K562 (cell line): ENCODE measurements at regions not wholly inside any gene's neighbourhood (a gene's known extent, or its start where the extent isn't known, plus 50 kb on each side); places are given as distances from the start of the nearest gene placed in this dataset.

Experiments used
- ATAC-seq: fragments of 200-7000 bp; cut with Tn5 transposase; 3 replicates; pipeline ENCODE4 v1.9.1; 2020; ENCODE audit warnings: moderate library complexity
- BruUV-seq: library from RNA; stranded (reverse); fragments of 400-500 nt; replicated peaks from 2 replicates; lab custom pipeline; 2021; lab: Mats Ljungman, UMichigan
- CTCF ChIA-PET: fragments of 300-600 bp; formaldehyde crosslinking; extraction: SDS; loops from one replicate; lab custom pipeline; 2021; ENCODE audit warnings: low intra/inter-chr PET ratio; lab: Yijun Ruan, JAX
- POLR2A ChIA-PET: fragments of 300-600, 350-650 bp; sonication (Branson Sonifier 250); formaldehyde crosslinking; extraction: SDS; loops from one replicate; lab custom pipeline; 2021; ENCODE audit warnings: antibody characterized with exemption, inconsistent platforms; lab: Yijun Ruan, JAX
- DNase-seq, 4 experiments: peaks; one replicate each; pipeline versions ENCODE4 v3.0.0 to v3.0.0-alpha.2; 2011 to 2018; ENCODE audit warnings: low spot score in 3 of 4, mixed read lengths in 3 of 4; ENCODE audit errors: extremely low read depth in 1 of 4
- FAIRE-seq: peaks from 2 replicates; lab custom pipeline; 2011; peaks lifted over from hg19 to GRCh38; lab: Jason Lieb, UNC
- H2AFZ ChIP-seq: 2 replicates; pipeline ENCODE4 v1.6.0; 2011; ENCODE audit warnings: low read depth, low read length, control low read depth, inconsistent platforms
- H3K27ac ChIP-seq: fragments of 200-600 bp; 3 replicates; pipeline ENCODE4 v1.8.0; 2011; ENCODE audit warnings: low read depth, mild to moderate bottlenecking, control low read depth, inconsistent platforms, low read length, moderate library complexity, mixed read lengths; ENCODE audit errors: extremely low read depth
- H3K27me3 ChIP-seq, 2 experiments: fragments of 300-600 bp in 1 of 2; 2 replicates in 1 of 2; 3 replicates in 1 of 2; pipeline versions ENCODE4 v1.6.0 to v1.8.0; 2011; ENCODE audit warnings: inconsistent platforms in 2 of 2, low read length in 2 of 2, mild to moderate bottlenecking in 1 of 2, mixed read lengths in 1 of 2, moderate library complexity in 1 of 2; ENCODE audit not compliant: control insufficient read depth in 2 of 2, insufficient read depth in 2 of 2
- H3K36me3 ChIP-seq: fragments of 300-600 bp; 3 replicates; pipeline ENCODE4 v1.8.0; 2011; ENCODE audit warnings: mild to moderate bottlenecking, low read length, inconsistent platforms; ENCODE audit not compliant: control insufficient read depth, insufficient read depth
- H3K4me1 ChIP-seq, 2 experiments: fragments of 200-600 bp in 1 of 2; replicated peaks in 1 of 2; 2 replicates in 1 of 2; 3 replicates in 1 of 2; pipeline versions ENCODE4 v1.5.1 to v1.8.0; 2011; ENCODE audit warnings: inconsistent platforms in 2 of 2, low read length in 2 of 2, mild to moderate bottlenecking in 1 of 2, mixed read lengths in 1 of 2, moderate library complexity in 1 of 2; ENCODE audit not compliant: control insufficient read depth in 2 of 2, insufficient read depth in 2 of 2
- H3K4me2 ChIP-seq: 2 replicates; pipeline ENCODE4 v1.6.1; 2011; ENCODE audit warnings: low read length, control low read depth, inconsistent platforms, mixed read lengths; ENCODE audit not compliant: insufficient read depth
- H3K4me3 ChIP-seq: fragments of 200-600 bp; sonication (generic), shearing (Covaris generic); 2 replicates; pipeline ENCODE4 v1.5.1; 2016; ENCODE audit warnings: control low read depth, inconsistent platforms
- H3K79me2 ChIP-seq: fragments of 200-600 bp; 3 replicates; pipeline ENCODE4 v1.8.0; 2011; ENCODE audit warnings: low read length, inconsistent platforms; ENCODE audit not compliant: control insufficient read depth, insufficient read depth
- H3K9ac ChIP-seq, 2 experiments: 2 replicates each; pipeline versions ENCODE4 v1.6.0 to v1.6.1; 2011; ENCODE audit warnings: low read depth in 2 of 2, low read length in 2 of 2, control low read depth in 1 of 2, inconsistent platforms in 1 of 2, mild to moderate bottlenecking in 1 of 2, mixed read lengths in 1 of 2; ENCODE audit not compliant: insufficient read depth in 1 of 2
- H3K9me1 ChIP-seq: one replicate; pipeline ENCODE4 v1.6.0; 2011; ENCODE audit warnings: inconsistent platforms, mild to moderate bottlenecking, low read length, moderate library complexity; ENCODE audit not compliant: control insufficient read depth, insufficient read depth
- H3K9me3 ChIP-seq: replicated peaks from 2 replicates; pipeline ENCODE4 v1.5.1; 2011; ENCODE audit warnings: low read depth, low read length, inconsistent platforms; ENCODE audit not compliant: control insufficient read depth, insufficient read depth
- H4K20me1 ChIP-seq: replicated peaks from 2 replicates; pipeline ENCODE4 v1.6.1; 2011; ENCODE audit warnings: low read length, inconsistent platforms, mixed read lengths; ENCODE audit not compliant: control insufficient read depth, insufficient read depth
- BCL6 ChIP-seq: fragments of 250-450 bp; sonication (Bioruptor Pico); IDR thresholded peaks from 2 replicates; pipeline ENCODE4 v1.4.0; 2020
- ESRRA ChIP-seq: fragments of 450-650 bp; IDR thresholded peaks from 2 replicates; pipeline ENCODE4 v1.6.1; 2014; ENCODE audit warnings: low read depth, mild to moderate bottlenecking, moderate library complexity, borderline replicate concordance
- HMG20A ChIP-seq: fragments of 450-650 bp; formaldehyde crosslinking; conservative IDR thresholded peaks from 2 replicates; pipeline ENCODE4 v1.4.0; 2020; ENCODE audit warnings: mild to moderate bottlenecking, mixed read lengths
- ILK ChIP-seq: fragments of 450-650 bp; IDR thresholded peaks from 2 replicates; pipeline ENCODE4 v1.6.1; 2016; ENCODE audit warnings: missing genetic modification characterization, low read depth, mild to moderate bottlenecking, missing compliant biosample characterization, moderate library complexity, borderline replicate concordance
- RFX7 ChIP-seq: fragments of 250-450 bp; sonication (Bioruptor Pico); IDR thresholded peaks from 2 replicates; pipeline ENCODE4 v1.5.1; 2021; ENCODE audit warnings: mild to moderate bottlenecking
- WGBS: fragments of 100-300 bp; shearing (Covaris generic); methylation state at CpG from one replicate; pipeline ENCODE4 v1.1.6; 2016; ENCODE audit warnings: low coverage, mixed read lengths; ENCODE audit not compliant: insufficient coverage; ENCODE audit errors: missing lambda C conversion rate; 5-methylcytosine and 5-hydroxymethylcytosine counted together
- in situ Hi-C: fragments of 300-500 bp; cut with MboI; formaldehyde crosslinking; loops from 4 replicates; pipeline ENCODE4 v1.15.0; 2018; ENCODE audit warnings: inconsistent platforms, mixed read lengths
- intact Hi-C: fragments of 100-400 bp; cut with micrococcal nuclease; formaldehyde crosslinking; loops from 2 replicates; pipeline ENCODE4 v1.14.2; 2022
- TF ChIP-seq, protein P1 (sequence below), 2 experiments: fragments of 450-650 bp in 1 of 2; sonication (generic) in 1 of 2; formaldehyde crosslinking in 1 of 2; IDR thresholded peaks; 2 replicates each; pipeline versions ENCODE4 v1.7.1 to v1.9.0; 2016 to 2022; ENCODE audit warnings: inconsistent platforms in 1 of 2, mild to moderate bottlenecking in 1 of 2, missing genetic modification reagents in 1 of 2
- TF ChIP-seq, protein P2 (sequence below): sonication (generic); formaldehyde crosslinking; IDR thresholded peaks from 2 replicates; pipeline ENCODE4 v1.8.0; 2022; ENCODE audit warnings: mild to moderate bottlenecking, missing genetic modification reagents

DNA sequence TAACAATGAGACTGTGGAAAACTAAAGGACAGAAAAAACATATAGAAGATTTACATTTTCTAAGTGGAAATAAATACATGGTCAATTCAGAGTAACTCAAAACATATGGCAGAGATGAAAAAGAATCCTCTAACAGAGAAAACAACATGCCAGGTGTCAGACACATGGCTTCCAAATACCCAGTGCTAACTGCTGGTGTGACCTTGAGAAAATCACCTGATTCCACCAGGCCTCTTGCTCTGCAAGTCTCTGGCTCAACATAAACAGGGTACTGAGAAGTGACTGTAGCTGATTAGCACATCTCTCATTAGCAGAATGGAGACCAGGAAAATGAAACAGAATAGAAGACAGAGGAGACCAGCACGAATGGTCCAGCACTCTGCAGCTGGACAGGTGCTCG lies 210.8 kb downstream of the HNMT start:
- Histone ChIP-seq H4K20me1 (no peaks in the 10 kb centered on the region), H3K9ac (no peak overlapping the region), H3K4me2 (no peak overlapping the region), H3K4me1 (no peaks in the 10 kb centered on the region), H3K4me3 (no peak overlapping the region), H3K9me3 (no peaks in the 10 kb centered on the region), H3K27ac (no peak overlapping the region), H3K9me1 (no peaks in the 10 kb centered on the region), H3K36me3 (no peaks in the 10 kb centered on the region), H3K79me2 (no peaks in the 10 kb centered on the region), H2AFZ (no peak overlapping the region), H3K27me3 (no peaks in the 10 kb centered on the region)
- ATAC-seq: no peak
- in situ Hi-C loops: no loop called here
- TF ChIP-seq RFX7 (no peak), BCL6 (CRISPR knock-in tag) (no peak), ILK (tag) (no peak), ESRRA (no peak), HMG20A (CRISPR knock-in tag) (no peak)
- TF ChIP-seq, protein P1, sequence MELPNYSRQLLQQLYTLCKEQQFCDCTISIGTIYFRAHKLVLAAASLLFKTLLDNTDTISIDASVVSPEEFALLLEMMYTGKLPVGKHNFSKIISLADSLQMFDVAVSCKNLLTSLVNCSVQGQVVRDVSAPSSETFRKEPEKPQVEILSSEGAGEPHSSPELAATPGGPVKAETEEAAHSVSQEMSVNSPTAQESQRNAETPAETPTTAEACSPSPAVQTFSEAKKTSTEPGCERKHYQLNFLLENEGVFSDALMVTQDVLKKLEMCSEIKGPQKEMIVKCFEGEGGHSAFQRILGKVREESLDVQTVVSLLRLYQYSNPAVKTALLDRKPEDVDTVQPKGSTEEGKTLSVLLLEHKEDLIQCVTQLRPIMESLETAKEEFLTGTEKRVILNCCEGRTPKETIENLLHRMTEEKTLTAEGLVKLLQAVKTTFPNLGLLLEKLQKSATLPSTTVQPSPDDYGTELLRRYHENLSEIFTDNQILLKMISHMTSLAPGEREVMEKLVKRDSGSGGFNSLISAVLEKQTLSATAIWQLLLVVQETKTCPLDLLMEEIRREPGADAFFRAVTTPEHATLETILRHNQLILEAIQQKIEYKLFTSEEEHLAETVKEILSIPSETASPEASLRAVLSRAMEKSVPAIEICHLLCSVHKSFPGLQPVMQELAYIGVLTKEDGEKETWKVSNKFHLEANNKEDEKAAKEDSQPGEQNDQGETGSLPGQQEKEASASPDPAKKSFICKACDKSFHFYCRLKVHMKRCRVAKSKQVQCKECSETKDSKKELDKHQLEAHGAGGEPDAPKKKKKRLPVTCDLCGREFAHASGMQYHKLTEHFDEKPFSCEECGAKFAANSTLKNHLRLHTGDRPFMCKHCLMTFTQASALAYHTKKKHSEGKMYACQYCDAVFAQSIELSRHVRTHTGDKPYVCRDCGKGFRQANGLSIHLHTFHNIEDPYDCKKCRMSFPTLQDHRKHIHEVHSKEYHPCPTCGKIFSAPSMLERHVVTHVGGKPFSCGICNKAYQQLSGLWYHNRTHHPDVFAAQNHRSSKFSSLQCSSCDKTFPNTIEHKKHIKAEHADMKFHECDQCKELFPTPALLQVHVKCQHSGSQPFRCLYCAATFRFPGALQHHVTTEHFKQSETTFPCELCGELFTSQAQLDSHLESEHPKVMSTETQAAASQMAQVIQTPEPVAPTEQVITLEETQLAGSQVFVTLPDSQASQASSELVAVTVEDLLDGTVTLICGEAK (IDR thresholded peaks at IDR 0.05): no peak
- TF ChIP-seq, protein P1 (CRISPR knock-in tag; IDR thresholded peaks at IDR 0.05): no peak
- TF ChIP-seq, protein P2, sequence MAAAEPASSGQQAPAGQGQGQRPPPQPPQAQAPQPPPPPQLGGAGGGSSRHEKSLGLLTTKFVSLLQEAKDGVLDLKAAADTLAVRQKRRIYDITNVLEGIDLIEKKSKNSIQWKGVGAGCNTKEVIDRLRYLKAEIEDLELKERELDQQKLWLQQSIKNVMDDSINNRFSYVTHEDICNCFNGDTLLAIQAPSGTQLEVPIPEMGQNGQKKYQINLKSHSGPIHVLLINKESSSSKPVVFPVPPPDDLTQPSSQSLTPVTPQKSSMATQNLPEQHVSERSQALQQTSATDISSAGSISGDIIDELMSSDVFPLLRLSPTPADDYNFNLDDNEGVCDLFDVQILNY (CRISPR knock-in tag): no peak
- FAIRE-seq: no peak
- ChIA-PET CTCF (no interaction called here), POLR2A (no interaction called here)
- DNase-seq: no peak
- no TSS peak for BruUV-seq
- 0% methylated on average over 2 of the region's 2 CpGs for WGBS
- intact Hi-C loops: no loop called here
